ENCODE measurements at regions not wholly inside any gene's neighbourhood (a gene's known extent, or its start where the extent isn't known, plus 50 kb on each side); places are given as distances from the start of the nearest gene placed in this dataset.
"Not testable (repeated sequence)": the region's sequence is repeated elsewhere in the genome, so short reads cannot be mapped to it uniquely, and the experiment has no call there.

GRCh38 chr5:23112237-23112636 lies 259.1 kb upstream of the CDH12 start:
- no peak overlapping the region for H3K27ac Mint-ChIP-seq
- H3K36me3 Mint-ChIP-seq: no peaks in the 10 kb centered on the region
- H3K4me1 Mint-ChIP-seq: no peaks in the 10 kb centered on the region
- no peak for DNase-seq
- H3K9me3 Mint-ChIP-seq: peaks cover 6% of the 10 kb centered on the region
- H3K4me3 Mint-ChIP-seq: no peak overlapping the region
- H3K27me3 Mint-ChIP-seq: no peaks in the 10 kb centered on the region

- no peaks in the 10 kb centered on the region for H3K36me3 Mint-ChIP-seq
- DNase-seq: no peak
- H3K4me3 Mint-ChIP-seq: no peak overlapping the region
- H3K27ac Mint-ChIP-seq: no peak overlapping the region
- peaks cover 22% of the 10 kb centered on the region for H3K9me3 Mint-ChIP-seq
- no peaks in the 10 kb centered on the region for H3K4me1 Mint-ChIP-seq
- no peaks in the 10 kb centered on the region for H3K27me3 Mint-ChIP-seq
These were observed 251.9 kb upstream of the CDH12 start for GRCh38 chr5:23105021-23105420.

DNA sequence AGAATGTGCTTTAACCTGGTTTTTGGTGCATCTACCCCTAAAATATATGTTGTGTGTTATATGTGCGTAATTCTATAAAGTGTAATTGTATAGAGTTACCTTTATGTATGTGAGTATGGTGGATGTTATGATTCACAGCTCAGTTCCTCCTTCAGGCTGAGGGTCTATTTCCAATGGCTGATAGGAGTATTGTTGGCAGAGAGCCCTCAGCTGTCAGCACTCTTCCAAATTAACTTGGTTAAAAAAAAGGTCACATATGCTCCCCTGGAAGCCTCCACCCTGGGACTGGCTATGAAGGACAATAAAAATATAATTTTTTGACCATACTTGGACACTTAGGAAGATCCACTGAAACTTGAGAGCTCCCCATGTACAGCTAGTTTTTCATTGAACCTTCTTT lies 250.4 kb upstream of the CDH12 start:
- DNase-seq: no peak
- Mint-ChIP-seq H3K36me3 (no peaks in the 10 kb centered on the region), H3K4me3 (no peak overlapping the region)

GRCh38 chr5:23095418-23095817 lies 242.3 kb upstream of the CDH12 start:
- not testable (repeated sequence) for H3K36me3 Mint-ChIP-seq, DNase-seq, H3K4me1 Mint-ChIP-seq, H3K4me3 Mint-ChIP-seq, H3K27me3 Mint-ChIP-seq, H3K27ac Mint-ChIP-seq, H3K9me3 Mint-ChIP-seq

More for the DNA sequence above, 250.4 kb upstream of the CDH12 start:
- Mint-ChIP-seq H3K27ac (no peak overlapping the region), H3K27me3 (no peaks in the 10 kb centered on the region), H3K4me1 (no peaks in the 10 kb centered on the region), H3K9me3 (peaks cover 19% of the 10 kb centered on the region)

DNA sequence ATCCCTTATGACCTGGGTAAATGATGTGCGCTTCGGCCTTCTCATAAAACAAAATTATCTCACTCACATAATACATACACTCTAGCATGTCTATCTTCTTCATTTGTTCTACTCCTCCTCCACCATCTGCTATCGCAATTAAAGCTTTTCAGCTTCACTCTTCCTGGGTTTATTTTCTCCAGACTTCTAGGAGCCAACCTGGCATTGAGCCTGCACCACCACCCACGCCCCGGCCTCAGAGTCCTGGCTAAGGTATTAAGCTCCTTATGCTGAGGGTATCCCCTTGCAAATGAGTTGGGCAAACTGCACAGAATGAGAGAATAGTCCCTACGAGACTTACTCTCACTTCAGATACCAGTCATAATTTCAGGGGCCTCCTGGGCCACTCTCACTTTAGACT lies 236.1 kb upstream of the CDH12 start:
- Mint-ChIP-seq H3K4me1 (no peaks in the 10 kb centered on the region), H3K36me3 (no peaks in the 10 kb centered on the region), H3K27me3 (no peaks in the 10 kb centered on the region), H3K4me3 (no peak overlapping the region), H3K9me3 (peaks cover 6% of the 10 kb centered on the region), H3K27ac (no peak overlapping the region)
- DNase-seq: no peak

DNA sequence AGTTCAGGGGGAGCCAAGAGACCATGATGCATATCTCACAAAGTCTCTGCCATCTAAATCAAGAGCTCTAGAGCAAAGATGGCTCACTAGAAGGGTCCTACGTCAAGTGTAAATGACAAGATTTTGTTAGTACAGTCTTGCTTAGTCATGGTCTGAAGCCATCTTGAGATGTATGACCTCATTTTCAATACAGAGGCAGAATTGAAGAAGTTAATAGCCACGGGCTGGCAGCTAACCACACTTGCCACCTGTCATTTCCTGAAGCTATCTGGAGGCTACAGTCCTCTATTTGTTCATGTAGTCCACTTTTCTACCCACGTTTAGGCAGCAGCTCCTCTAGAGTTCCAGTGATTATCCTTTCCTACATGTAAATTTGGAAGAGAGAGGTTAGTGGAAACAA lies 231.7 kb upstream of the CDH12 start:
- no peak overlapping the region for H3K4me3 Mint-ChIP-seq
- H3K9me3 Mint-ChIP-seq: peaks cover 6% of the 10 kb centered on the region
- H3K36me3 Mint-ChIP-seq: no peaks in the 10 kb centered on the region
- DNase-seq: no peak
- H3K4me1 Mint-ChIP-seq: no peaks in the 10 kb centered on the region
- no peaks in the 10 kb centered on the region for H3K27me3 Mint-ChIP-seq
- no peak overlapping the region for H3K27ac Mint-ChIP-seq

DNA sequence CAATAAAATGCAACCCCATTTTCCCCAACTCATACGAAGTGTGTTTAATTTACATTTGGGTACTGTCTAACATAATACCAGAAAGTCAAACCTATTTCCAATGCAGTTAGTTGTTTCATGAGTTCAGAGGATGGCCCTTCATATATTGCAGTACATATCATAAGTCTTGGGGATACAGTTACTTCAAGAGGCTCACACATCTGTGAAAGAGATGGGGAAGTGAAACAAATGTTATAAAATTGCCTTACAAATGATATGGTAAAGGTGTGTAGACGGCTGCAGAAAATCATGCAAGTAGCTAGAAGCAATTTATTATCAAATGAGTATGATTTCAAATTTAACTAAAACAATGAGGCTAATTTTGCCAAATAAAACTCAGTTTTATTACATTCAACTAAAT lies 219.0 kb upstream of the CDH12 start:
- H3K27me3 Mint-ChIP-seq: no peaks in the 10 kb centered on the region
- H3K9me3 Mint-ChIP-seq: no peaks in the 10 kb centered on the region
- H3K27ac Mint-ChIP-seq: no peak overlapping the region
- no peaks in the 10 kb centered on the region for H3K36me3 Mint-ChIP-seq
- no peak overlapping the region for H3K4me3 Mint-ChIP-seq
- H3K4me1 Mint-ChIP-seq: no peaks in the 10 kb centered on the region
- no peak for DNase-seq

GRCh38 chr5:23071682-23072081 lies 218.5 kb upstream of the CDH12 start:
- Mint-ChIP-seq H3K4me1 (no peaks in the 10 kb centered on the region), H3K36me3 (no peaks in the 10 kb centered on the region), H3K27me3 (no peaks in the 10 kb centered on the region), H3K27ac (no peak overlapping the region), H3K9me3 (no peaks in the 10 kb centered on the region), H3K4me3 (no peak overlapping the region)
- DNase-seq: no peak

DNA sequence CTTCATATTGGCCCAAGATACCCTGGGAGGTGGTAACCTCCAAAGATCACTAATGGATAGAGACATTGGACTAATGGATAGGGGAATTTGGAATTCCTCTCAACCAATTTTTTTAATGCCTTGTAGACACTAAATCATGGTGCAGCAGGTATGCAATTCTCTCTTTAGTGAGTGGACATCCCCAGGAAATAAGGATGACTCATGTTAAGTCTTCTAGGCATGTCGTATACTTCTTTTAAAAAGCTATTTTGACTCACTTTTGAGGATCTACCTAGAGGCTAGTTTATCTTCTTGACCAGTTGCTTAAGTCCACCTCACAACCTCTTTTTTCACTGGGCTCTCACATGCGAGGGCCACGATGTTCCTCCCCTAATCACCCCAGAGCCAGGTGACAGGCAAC lies 211.6 kb upstream of the CDH12 start:
- Mint-ChIP-seq H3K4me3 (no peak overlapping the region), H3K36me3 (no peaks in the 10 kb centered on the region), H3K9me3 (no peaks in the 10 kb centered on the region), H3K27ac (no peak overlapping the region), H3K4me1 (no peaks in the 10 kb centered on the region), H3K27me3 (no peaks in the 10 kb centered on the region)
- DNase-seq: no peak

DNA sequence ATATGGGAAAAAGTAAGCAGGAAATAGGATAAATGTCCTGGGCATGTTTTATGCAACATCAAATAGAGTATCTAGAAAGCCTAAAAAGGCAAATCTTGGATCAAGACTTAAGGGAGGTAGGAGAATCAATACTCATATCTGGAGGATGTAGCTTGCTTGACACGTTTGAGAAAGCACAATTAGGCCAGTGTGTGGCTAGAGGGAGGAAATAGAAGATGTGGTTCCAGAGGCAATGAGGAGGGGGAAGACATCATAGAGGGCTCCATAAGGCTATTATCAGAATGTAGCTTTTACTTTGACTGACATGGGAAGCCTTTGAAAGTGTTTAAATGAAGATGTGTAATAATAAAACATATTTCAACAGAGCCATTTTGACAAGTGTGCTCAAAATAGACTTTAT lies 200.7 kb upstream of the CDH12 start:
- Mint-ChIP-seq H3K4me3 (no peak overlapping the region), H3K36me3 (no peaks in the 10 kb centered on the region), H3K9me3 (peaks cover 3% of the 10 kb centered on the region), H3K4me1 (no peaks in the 10 kb centered on the region), H3K27ac (no peak overlapping the region), H3K27me3 (no peaks in the 10 kb centered on the region)
- DNase-seq: no peak

DNA sequence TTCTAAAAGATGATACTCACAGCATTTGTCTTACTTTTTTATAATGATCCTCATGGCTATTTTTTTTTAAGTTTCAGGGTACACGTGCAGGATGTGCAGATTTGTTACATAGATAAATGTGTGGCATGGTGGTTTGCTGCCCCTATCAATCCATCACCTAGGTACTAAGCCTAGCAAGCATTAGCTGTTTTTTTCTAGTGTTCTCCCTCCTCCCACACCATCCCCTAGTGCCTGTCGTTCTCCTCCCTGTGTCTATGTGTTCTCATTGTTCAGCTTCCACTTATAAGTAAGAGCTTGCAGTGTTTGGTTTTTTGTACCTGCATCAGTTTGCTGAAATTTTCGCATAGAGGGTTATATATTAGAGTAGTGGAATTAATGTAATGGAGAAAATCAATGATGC lies 189.1 kb upstream of the CDH12 start:
- Mint-ChIP-seq H3K27me3 (no peaks in the 10 kb centered on the region), H3K4me1 (no peaks in the 10 kb centered on the region), H3K36me3 (no peaks in the 10 kb centered on the region), H3K4me3 (no peak overlapping the region), H3K9me3 (peaks cover 3% of the 10 kb centered on the region), H3K27ac (no peak overlapping the region)
- no peak for DNase-seq

GRCh38 chr5:23035555-23036090 lies 182.5 kb upstream of the CDH12 start:
- no peak overlapping the region for H3K4me3 Mint-ChIP-seq
- peaks cover 2% of the 10 kb centered on the region for H3K9me3 Mint-ChIP-seq
- no peaks in the 10 kb centered on the region for H3K36me3 Mint-ChIP-seq
- H3K4me1 Mint-ChIP-seq: no peaks in the 10 kb centered on the region
- no peak overlapping the region for H3K27ac Mint-ChIP-seq
- no peak for DNase-seq
- no peaks in the 10 kb centered on the region for H3K27me3 Mint-ChIP-seq

DNA sequence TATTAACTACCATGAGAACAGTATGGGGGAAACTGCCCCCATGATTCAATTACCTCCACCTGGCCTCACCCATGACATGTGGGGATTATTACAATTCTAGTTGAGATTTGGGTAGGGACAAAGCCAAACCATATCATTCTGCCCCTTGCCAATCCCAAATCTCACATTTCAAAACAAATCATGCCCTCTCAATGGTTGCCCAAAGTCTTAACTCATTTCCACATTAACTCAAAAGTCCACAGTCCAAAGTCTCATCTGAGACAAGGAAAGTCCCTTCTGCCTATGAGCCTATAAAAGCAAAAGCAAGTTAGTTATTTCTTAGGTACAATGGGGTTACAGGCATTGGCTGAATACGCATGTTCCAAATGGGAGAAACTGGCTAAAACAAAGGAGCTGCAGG lies 180.7 kb upstream of the CDH12 start:
- Mint-ChIP-seq H3K27ac (no peak overlapping the region), H3K9me3 (peaks cover 2% of the 10 kb centered on the region), H3K4me3 (no peak overlapping the region), H3K36me3 (no peaks in the 10 kb centered on the region), H3K4me1 (no peaks in the 10 kb centered on the region), H3K27me3 (no peaks in the 10 kb centered on the region)
- DNase-seq: no peak

DNA sequence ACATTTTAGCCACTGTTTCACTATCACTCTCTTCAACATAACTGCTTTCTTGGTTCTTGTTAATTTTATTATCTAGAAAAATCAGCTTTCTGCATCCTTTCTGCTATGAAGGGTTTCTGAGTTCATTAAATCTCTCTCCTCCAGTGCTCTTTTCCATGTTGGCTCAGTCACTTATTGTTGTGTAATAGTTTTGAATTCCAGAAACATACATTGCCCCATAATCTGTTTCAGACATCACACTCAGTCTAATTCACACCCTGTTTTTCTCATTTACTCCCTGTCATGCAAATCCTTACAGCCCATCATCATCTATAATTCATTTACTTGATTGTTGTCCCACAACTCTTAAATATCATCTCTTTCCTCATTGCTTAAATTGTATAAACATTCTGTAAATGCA lies 176.1 kb upstream of the CDH12 start:
- DNase-seq: no peak
- Mint-ChIP-seq H3K4me3 (no peak overlapping the region), H3K27me3 (no peaks in the 10 kb centered on the region), H3K4me1 (no peaks in the 10 kb centered on the region), H3K27ac (no peak overlapping the region), H3K36me3 (no peaks in the 10 kb centered on the region), H3K9me3 (no peaks in the 10 kb centered on the region)

- Mint-ChIP-seq H3K27me3 (no peaks in the 10 kb centered on the region), H3K4me1 (no peaks in the 10 kb centered on the region), H3K4me3 (no peak overlapping the region), H3K27ac (no peak overlapping the region), H3K9me3 (no peaks in the 10 kb centered on the region), H3K36me3 (no peaks in the 10 kb centered on the region)
- no peak for DNase-seq
These were observed 175.4 kb upstream of the CDH12 start for GRCh38 chr5:23028445-23029021.

GRCh38 chr5:23027830-23028229 lies 174.7 kb upstream of the CDH12 start:
- H3K27me3 Mint-ChIP-seq: no peaks in the 10 kb centered on the region
- no peak overlapping the region for H3K27ac Mint-ChIP-seq
- H3K4me3 Mint-ChIP-seq: no peak overlapping the region
- H3K4me1 Mint-ChIP-seq: no peaks in the 10 kb centered on the region
- no peaks in the 10 kb centered on the region for H3K9me3 Mint-ChIP-seq
- DNase-seq: no peak
- H3K36me3 Mint-ChIP-seq: no peaks in the 10 kb centered on the region

DNA sequence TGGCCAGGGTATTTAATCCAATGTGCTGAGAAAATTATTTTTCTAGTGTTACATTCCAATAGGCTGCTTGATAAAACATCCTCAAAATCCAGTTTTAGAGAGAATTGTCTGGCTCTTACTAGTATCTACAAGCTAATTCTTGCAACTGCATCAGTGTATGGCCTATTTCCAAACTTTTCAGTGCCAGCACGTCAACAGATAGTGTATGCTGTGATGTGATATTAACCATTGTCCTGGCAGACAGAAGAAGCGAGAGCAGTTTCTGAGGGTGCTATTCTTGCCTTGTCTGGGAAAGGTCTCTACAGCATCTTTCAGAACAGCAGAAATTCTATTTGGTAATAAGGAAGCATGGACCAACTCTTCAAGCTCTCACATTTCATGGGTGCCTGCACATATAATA lies 174.2 kb upstream of the CDH12 start:
- Mint-ChIP-seq H3K27me3 (no peaks in the 10 kb centered on the region), H3K36me3 (no peaks in the 10 kb centered on the region), H3K27ac (no peak overlapping the region), H3K4me3 (no peak overlapping the region), H3K4me1 (no peaks in the 10 kb centered on the region), H3K9me3 (no peaks in the 10 kb centered on the region)
- DNase-seq: no peak

Data from activated naive CD8-positive, alpha-beta T cell treated with anti-CD3 and anti-CD28 coated beads for 36 hours (primary cell).